ACC112 (cell line): ENCODE measurements at regions not wholly inside any gene's neighbourhood (a gene's known extent, or its start where the extent isn't known, plus 50 kb on each side); places are given as distances from the start of the nearest gene placed in this dataset.

Experiments
- H2AFZ ChIP-seq: fragments of 200-600 bp; sonication (generic); one replicate; pipeline ENCODE4 v1.6.0; 2017; ENCODE audit warnings: antibody characterized with exemption, low read length; ENCODE audit not compliant: unreplicated experiment
- H3K27ac ChIP-seq: fragments of 200-600 bp; sonication (generic); 2 replicates; pipeline ENCODE4 v1.5.1; 2014; ENCODE audit warnings: low read depth, mild to moderate bottlenecking, antibody characterized with exemption, low read length, moderate library complexity
- H3K27me3 ChIP-seq: fragments of 200-600 bp; sonication (generic); 2 replicates; pipeline ENCODE4 v1.6.1; 2014; ENCODE audit warnings: mild to moderate bottlenecking, antibody characterized with exemption, low read length, moderate library complexity, mixed read lengths; ENCODE audit not compliant: insufficient read depth
- H3K36me3 ChIP-seq: fragments of 200-600 bp; sonication (generic); 2 replicates; pipeline ENCODE4 v1.6.1; 2016; ENCODE audit warnings: mild to moderate bottlenecking, antibody characterized with exemption, low read length, moderate library complexity, mixed read lengths; ENCODE audit not compliant: insufficient read depth
- H3K4me1 ChIP-seq: fragments of 200-600 bp; sonication (generic); one replicate; pipeline ENCODE4 v1.6.1; 2016; ENCODE audit warnings: low read length, mixed read lengths; ENCODE audit not compliant: insufficient read depth, unreplicated experiment, control insufficient read depth
- H3K4me3 ChIP-seq: fragments of 200-600 bp; sonication (generic); 2 replicates; pipeline ENCODE4 v1.5.1; 2014; ENCODE audit warnings: mild to moderate bottlenecking, low read depth, low read length
- H3K79me2 ChIP-seq: fragments of 200-600 bp; sonication (generic); one replicate; pipeline ENCODE4 v1.6.0; 2016; ENCODE audit warnings: low read length; ENCODE audit not compliant: control insufficient read depth, unreplicated experiment, insufficient read depth

DNA sequence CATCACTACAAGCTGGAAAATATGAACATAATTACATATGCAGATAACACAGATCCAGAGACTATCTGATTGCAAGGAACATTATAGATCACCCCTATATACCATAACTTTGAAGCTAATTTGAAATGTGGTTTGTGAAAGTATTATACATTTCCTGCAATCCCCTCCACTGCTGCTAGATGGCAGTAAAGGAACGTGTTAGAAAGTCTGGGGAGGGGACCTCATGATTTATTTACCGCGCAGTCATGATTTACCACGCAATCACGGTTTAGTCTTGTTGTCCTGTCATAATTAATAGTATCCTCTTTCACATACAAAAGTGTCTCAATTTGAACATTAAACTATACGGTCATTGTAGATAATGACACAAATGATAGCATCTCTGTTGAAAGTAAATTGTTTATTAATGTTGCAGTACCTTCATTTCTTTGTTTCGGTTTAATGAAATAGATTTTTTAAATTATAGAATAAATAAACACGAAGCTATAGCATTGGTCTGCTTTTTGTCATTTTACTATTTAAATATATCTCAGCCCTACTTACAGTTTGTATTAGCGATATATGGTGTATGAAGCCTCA lies 145.3 kb upstream of the PRSS1 start:
- no peaks in the 10 kb centered on the region for H3K79me2 ChIP-seq
- peaks cover 4% of the 10 kb centered on the region for H3K4me1 ChIP-seq
- H3K27me3 ChIP-seq, result no peaks in the 10 kb centered on the region
- peak overlapping the region; percentile 73 for H3K4me3 ChIP-seq
- peak overlapping the region; percentile 59 for H2AFZ ChIP-seq
- H3K27ac ChIP-seq, result no peak overlapping the region
- H3K36me3 ChIP-seq, result no peaks in the 10 kb centered on the region

DNA sequence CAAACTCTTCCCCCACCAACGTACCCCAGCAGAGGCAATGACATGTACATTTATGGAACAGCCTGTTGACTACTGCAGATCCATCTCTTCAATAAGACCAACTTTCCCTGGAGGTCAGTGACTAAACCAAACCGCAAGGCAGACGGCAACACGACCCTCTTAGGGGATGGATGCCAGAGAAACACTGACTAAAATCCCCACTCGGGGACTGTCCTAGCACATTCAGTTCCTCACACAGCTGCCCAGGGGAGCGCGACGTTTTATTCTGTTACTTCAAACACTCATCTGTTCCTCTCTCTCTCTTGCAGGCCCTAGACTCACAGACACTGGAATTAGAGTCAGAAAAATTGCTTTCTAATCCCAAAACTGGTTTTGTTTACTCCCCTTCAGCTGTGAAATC lies 146.5 kb upstream of the PRSS1 start:
- no peaks in the 10 kb centered on the region for H3K79me2 ChIP-seq
- H3K4me3 ChIP-seq, result no peak overlapping the region
- H3K27ac ChIP-seq, result no peak overlapping the region
- H3K27me3 ChIP-seq, result peaks cover 3% of the 10 kb centered on the region; the same call in 1 of the 2 replicates
- H3K36me3 ChIP-seq, result no peaks in the 10 kb centered on the region
- peaks cover 4% of the 10 kb centered on the region for H3K4me1 ChIP-seq
- H2AFZ ChIP-seq, result peak overlapping the region; percentile 23

DNA sequence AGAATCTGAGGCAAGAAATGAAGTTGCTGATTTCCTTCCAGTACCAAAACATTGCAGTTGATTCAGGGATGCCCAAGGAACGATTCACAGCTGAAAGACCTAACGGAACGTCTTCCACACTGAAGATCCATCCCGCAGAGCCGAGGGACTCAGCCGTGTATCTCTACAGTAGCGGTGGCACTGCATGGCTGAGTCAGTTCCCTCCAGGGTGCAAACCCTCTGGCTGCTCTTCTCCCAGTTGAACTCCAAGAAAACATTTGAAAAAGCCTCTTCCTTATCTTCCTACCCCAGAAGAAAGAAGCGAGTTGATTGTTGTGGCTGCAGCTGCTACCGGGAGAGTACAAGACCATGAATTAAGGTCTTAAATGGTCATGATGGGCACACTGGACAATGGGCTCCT lies 147.1 kb upstream of the PRSS1 start:
- Histone ChIP-seq H3K79me2 (no peaks in the 10 kb centered on the region), H3K27ac (no peak overlapping the region), H3K36me3 (no peaks in the 10 kb centered on the region), H2AFZ (no peak overlapping the region), H3K4me3 (no peak overlapping the region), H3K27me3 (peaks cover 7% of the 10 kb centered on the region; the same call in 1 of the 2 replicates), H3K4me1 (peaks cover 4% of the 10 kb centered on the region)

DNA sequence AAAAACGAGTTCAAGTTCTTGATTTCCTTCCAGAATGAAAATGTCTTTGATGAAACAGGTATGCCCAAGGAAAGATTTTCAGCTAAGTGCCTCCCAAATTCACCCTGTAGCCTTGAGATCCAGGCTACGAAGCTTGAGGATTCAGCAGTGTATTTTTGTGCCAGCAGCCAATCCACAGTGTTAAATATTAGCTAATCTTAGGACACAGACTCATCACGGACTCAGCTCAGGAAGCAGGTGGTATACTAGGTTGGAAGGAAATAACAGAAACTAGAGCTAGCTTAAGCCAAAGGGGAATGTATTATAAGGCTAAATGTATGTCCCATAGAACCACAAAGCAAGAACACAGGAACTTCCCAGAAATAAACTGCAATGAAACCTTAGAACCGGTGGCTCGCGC lies 151.0 kb upstream of the PRSS1 start:
- Histone ChIP-seq H3K36me3 (no peaks in the 10 kb centered on the region), H2AFZ (no peak overlapping the region), H3K79me2 (no peaks in the 10 kb centered on the region), H3K4me1 (peaks cover 4% of the 10 kb centered on the region), H3K27ac (no peak overlapping the region), H3K4me3 (no peak overlapping the region), H3K27me3 (peaks cover 20% of the 10 kb centered on the region)

DNA sequence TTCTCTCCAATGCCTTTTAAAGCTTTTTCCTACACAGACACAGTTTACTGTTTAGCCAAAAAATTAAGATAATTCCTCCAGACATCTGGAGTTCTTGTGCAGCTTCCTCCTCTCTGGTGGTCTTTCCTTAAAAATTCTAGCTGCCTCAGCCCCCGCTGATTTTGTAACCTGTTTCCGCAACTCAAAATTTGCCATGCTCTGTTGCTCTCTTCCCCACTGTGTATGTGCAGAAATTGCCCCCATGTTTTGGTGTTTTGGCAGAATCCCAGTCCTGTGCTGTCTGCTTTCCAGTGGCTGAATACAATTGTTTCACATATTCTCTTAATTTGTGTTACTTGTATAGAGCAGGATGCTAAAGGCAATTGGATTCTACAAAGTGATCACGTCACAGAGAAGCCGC lies 151.7 kb upstream of the PRSS1 start:
- Histone ChIP-seq H3K4me3 (no peak overlapping the region), H3K36me3 (no peaks in the 10 kb centered on the region), H3K27me3 (peaks cover 20% of the 10 kb centered on the region), H3K79me2 (no peaks in the 10 kb centered on the region), H3K27ac (no peak overlapping the region), H3K4me1 (peaks cover under 1% of the 10 kb centered on the region), H2AFZ (no peak overlapping the region)

DNA sequence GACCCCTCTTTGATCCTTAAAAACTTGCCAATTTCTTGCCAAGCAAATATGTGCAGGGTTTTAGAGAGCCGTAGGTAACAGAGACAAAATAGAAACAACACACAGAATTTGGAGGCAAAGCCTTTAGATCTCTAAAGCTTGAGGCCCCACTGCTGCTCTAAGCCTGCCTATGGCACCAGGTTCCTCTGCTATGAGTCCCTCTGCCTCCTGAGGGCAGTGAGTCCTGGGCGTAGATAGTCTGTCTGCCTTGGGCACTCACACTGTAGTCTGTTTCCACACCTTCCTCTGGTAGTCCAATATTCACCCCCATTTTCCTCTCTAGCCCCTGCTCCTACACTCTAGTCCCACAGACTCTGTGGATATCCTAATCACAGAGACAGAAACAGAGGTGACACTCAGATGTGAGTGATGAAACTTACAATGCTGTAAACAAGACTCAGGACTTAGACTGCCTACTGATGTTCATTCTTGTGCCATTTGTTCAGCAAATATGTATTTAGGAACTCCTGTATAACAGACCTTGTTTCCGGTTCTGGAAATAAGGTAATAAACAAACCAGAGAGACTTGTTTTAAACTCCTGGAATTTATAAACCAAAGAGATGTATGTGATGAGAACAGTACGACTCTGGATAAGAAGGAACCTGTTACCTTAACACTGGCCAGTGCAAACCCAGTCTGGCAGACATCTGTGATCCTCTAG lies 153.3 kb upstream of the PRSS1 start:
- Histone ChIP-seq H3K27ac (no peak overlapping the region), H3K4me1 (no peaks in the 10 kb centered on the region), H3K79me2 (no peaks in the 10 kb centered on the region), H2AFZ (no peak overlapping the region), H3K36me3 (no peaks in the 10 kb centered on the region), H3K27me3 (peaks cover 20% of the 10 kb centered on the region), H3K4me3 (no peak overlapping the region)

DNA sequence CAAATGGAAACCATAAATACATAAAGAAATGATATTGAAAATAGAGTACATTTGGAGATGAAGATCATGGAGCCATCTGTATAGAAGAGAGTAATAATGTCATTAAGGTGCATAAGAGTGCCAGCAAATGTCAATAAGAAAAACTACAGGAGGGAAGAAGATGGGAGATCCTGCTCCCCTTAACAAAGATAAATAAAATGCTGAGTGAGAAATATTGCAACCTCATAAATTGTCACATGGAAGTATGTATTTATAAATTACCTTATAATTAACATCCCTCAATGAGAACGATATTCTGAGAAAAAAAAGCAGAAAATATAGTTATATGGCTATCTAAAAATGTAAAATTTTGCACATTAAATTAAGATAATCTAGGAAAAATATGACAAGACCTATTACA lies 155.2 kb upstream of the PRSS1 start:
- Histone ChIP-seq H3K27ac (no peak overlapping the region), H3K27me3 (peaks cover 20% of the 10 kb centered on the region), H3K4me3 (no peak overlapping the region), H3K36me3 (no peaks in the 10 kb centered on the region), H2AFZ (no peak overlapping the region), H3K4me1 (no peaks in the 10 kb centered on the region), H3K79me2 (no peaks in the 10 kb centered on the region)

DNA sequence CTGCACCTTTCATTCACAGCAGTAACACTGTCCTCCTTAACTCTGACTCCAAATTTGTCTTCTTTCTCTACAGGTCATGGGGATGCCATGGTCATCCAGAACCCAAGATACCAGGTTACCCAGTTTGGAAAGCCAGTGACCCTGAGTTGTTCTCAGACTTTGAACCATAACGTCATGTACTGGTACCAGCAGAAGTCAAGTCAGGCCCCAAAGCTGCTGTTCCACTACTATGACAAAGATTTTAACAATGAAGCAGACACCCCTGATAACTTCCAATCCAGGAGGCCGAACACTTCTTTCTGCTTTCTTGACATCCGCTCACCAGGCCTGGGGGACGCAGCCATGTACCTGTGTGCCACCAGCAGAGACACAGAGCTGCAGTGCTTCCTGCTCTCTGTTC lies 156.2 kb upstream of the PRSS1 start:
- no peaks in the 10 kb centered on the region for H3K79me2 ChIP-seq
- no peak overlapping the region for H2AFZ ChIP-seq
- no peaks in the 10 kb centered on the region for H3K36me3 ChIP-seq
- H3K27ac ChIP-seq, result no peak overlapping the region
- H3K4me1 ChIP-seq, result no peaks in the 10 kb centered on the region
- peaks cover 19% of the 10 kb centered on the region for H3K27me3 ChIP-seq
- H3K4me3 ChIP-seq, result no peak overlapping the region

DNA sequence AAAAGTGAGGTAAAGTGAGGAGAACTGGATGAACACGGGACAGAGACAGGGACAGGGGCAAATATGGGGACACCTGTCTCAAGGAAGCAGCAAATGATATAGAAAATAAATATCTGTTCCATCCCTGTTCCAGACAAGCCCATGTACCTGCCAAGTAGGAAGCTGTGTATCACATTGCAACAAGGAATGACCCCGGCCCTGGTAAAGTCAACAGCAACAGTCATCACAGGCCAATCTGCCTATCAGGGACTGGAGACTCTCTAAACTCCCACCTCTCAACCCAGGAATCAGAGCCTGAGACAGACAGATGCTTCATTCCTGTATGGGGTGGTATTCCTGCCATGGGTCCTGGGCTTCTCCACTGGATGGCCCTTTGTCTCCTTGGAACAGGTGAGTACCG lies 156.6 kb upstream of the PRSS1 start:
- Histone ChIP-seq H3K4me3 (no peak overlapping the region), H3K36me3 (no peaks in the 10 kb centered on the region), H3K79me2 (no peaks in the 10 kb centered on the region), H3K4me1 (no peaks in the 10 kb centered on the region), H3K27me3 (peaks cover 16% of the 10 kb centered on the region), H3K27ac (no peak overlapping the region), H2AFZ (no peak overlapping the region)

DNA sequence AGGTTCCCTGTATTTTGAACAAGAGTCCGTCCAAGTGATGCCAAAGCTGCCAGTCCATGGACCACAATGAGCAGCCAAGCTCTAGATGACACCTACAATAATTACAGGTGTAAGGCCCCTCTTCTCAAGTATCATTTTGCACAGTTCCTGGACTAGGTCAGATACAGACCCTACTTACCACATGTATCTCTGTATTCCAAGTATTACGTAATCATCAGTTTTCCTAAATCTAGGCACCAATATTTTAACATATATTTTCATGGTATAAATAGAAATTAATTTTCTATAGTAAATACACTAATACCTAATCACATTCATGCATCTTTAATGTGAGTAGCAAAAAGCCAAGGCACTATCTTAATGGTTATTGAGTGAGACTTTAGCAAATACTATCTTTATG lies 157.0 kb upstream of the PRSS1 start:
- H3K4me3 ChIP-seq, result no peak overlapping the region
- no peaks in the 10 kb centered on the region for H3K4me1 ChIP-seq
- H3K27ac ChIP-seq, result no peak overlapping the region
- no peak overlapping the region for H2AFZ ChIP-seq
- H3K79me2 ChIP-seq, result no peaks in the 10 kb centered on the region
- peaks cover 13% of the 10 kb centered on the region for H3K27me3 ChIP-seq
- H3K36me3 ChIP-seq, result no peaks in the 10 kb centered on the region

DNA sequence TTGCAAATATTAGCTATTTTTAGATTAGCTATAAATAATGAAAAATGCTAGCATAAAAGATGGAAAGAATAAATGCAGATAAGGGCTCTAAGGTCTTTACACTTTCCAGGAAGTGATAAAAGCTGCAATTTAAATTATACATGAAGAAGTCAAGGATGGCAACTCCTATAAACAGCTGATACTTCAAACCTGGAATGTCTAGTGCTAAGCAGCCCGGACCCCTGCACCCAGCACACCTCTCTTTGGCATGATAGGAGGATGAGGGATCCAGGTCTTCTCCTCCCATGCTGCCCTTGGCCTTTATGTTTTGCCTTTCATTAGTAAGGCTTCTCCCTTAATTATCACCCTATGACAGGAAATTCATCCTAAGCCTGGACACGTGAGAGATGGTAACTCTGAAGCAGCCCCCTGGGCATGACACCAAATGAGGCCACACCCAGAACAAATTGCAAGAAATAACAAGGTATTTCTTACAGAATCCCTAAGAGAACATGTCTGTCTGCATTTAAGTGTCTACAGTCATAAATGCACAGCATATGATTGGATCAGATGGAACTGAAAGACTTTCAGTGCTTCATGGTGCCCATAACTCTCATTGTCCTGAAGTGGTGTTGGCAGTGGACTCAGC lies 158.3 kb upstream of the PRSS1 start:
- no peak overlapping the region for H3K4me3 ChIP-seq
- no peak overlapping the region for H2AFZ ChIP-seq
- no peaks in the 10 kb centered on the region for H3K36me3 ChIP-seq
- no peaks in the 10 kb centered on the region for H3K79me2 ChIP-seq
- no peak overlapping the region for H3K27ac ChIP-seq
- H3K4me1 ChIP-seq, result no peaks in the 10 kb centered on the region
- H3K27me3 ChIP-seq, result peaks cover 9% of the 10 kb centered on the region; the same call in 1 of the 2 replicates
